GM12878 (cell line): ENCODE measurements at regions not wholly inside any gene's neighbourhood (a gene's known extent, or its start where the extent isn't known, plus 50 kb on each side); places are given as distances from the start of the nearest gene placed in this dataset.

Experiments
- ATAC-seq: fragments of 200-7000 bp; cut with Tn5 transposase; 3 replicates; pipeline ENCODE4 v1.9.1; 2020; ENCODE audit warnings: mild to moderate bottlenecking, moderate library complexity
- BruUV-seq: library from RNA; stranded (reverse); fragments of 400-500 nt; replicated peaks from 2 replicates; lab custom pipeline; 2021; lab: Mats Ljungman, UMichigan
- CTCF ChIA-PET: fragments of 300-600 bp; sonication (Branson Sonifier 250); formaldehyde crosslinking; extraction: SDS; loops from one replicate; lab custom pipeline; 2021; ENCODE audit warnings: inconsistent platforms; lab: Yijun Ruan, JAX
- POLR2A ChIA-PET: fragments of 350-600 bp; formaldehyde crosslinking; extraction: SDS; loops from one replicate; lab custom pipeline; 2021; ENCODE audit warnings: inconsistent platforms; lab: Charles Lee
- RAD21 ChIA-PET: fragments of 300-600 bp; sonication (Branson Sonifier 250); formaldehyde crosslinking; loops from one replicate; lab custom pipeline; 2023; ENCODE audit warnings: antibody characterized with exemption; ENCODE audit not compliant: unreplicated experiment; lab: Charles Lee
- SMC1A ChIA-PET: fragments of 300-600 bp; sonication (Branson Sonifier 250); formaldehyde crosslinking; loops from one replicate; lab custom pipeline; 2023; ENCODE audit not compliant: unreplicated experiment, uncharacterized antibody; lab: Charles Lee
- DNase-seq: peaks from one replicate; pipeline ENCODE4 v3.0.0-alpha.2; 2011; ENCODE audit warnings: low read depth, low spot score
- FAIRE-seq: peaks from 3 replicates; lab custom pipeline; 2011; peaks lifted over from hg19 to GRCh38; lab: Jason Lieb, UNC
- H2AFZ ChIP-seq: 2 replicates; pipeline ENCODE4 v1.6.0; 2011; ENCODE audit warnings: low read depth, low read length, control low read depth; ENCODE audit not compliant: control insufficient read depth
- H3K27ac ChIP-seq: 2 replicates; pipeline ENCODE4 v1.5.1; 2011; ENCODE audit warnings: control low read depth; ENCODE audit not compliant: control insufficient read depth, insufficient read depth
- H3K27me3 ChIP-seq, 2 experiments: replicated peaks in 1 of 2; 2 replicates each; pipeline versions ENCODE4 v1.6.0 to v1.6.1; 2011; ENCODE audit warnings: low read length in 1 of 2; ENCODE audit not compliant: control insufficient read depth in 2 of 2, insufficient read depth in 2 of 2
- H3K36me3 ChIP-seq, 2 experiments: 2 replicates each; pipeline ENCODE4 v1.5.1; 2011; ENCODE audit warnings: low read length in 1 of 2; ENCODE audit not compliant: control insufficient read depth in 2 of 2, insufficient read depth in 2 of 2
- H3K4me1 ChIP-seq: 2 replicates; pipeline ENCODE4 v1.6.1; 2011; ENCODE audit warnings: mild to moderate bottlenecking, low read length, moderate library complexity, mixed read lengths; ENCODE audit not compliant: control insufficient read depth, insufficient read depth
- H3K4me2 ChIP-seq: 2 replicates; pipeline ENCODE4 v1.6.0; 2011; ENCODE audit warnings: control low read depth; ENCODE audit not compliant: control insufficient read depth, insufficient read depth
- H3K4me3 ChIP-seq: fragments of 200-600 bp; sonication (generic); 2 replicates; pipeline ENCODE4 v1.5.1; 2016
- H3K79me2 ChIP-seq: 2 replicates; pipeline ENCODE4 v1.6.0; 2011; ENCODE audit warnings: low read length; ENCODE audit not compliant: control insufficient read depth, insufficient read depth
- H3K9ac ChIP-seq: 2 replicates; pipeline ENCODE4 v1.8.0; 2011; ENCODE audit warnings: low read length, control low read depth, mixed read lengths; ENCODE audit not compliant: control insufficient read depth, insufficient read depth
- H3K9me3 ChIP-seq: replicated peaks from 3 replicates; pipeline ENCODE4 v1.5.1; 2011; ENCODE audit warnings: mild to moderate bottlenecking, low read length; ENCODE audit not compliant: control insufficient read depth, insufficient read depth
- H4K20me1 ChIP-seq: 2 replicates; pipeline ENCODE4 v1.6.0; 2011; ENCODE audit not compliant: control insufficient read depth, insufficient read depth
- BMI1 ChIP-seq: fragments of 450-650 bp; IDR thresholded peaks from 2 replicates; pipeline ENCODE4 v1.6.1; 2016; ENCODE audit warnings: mild to moderate bottlenecking, moderate library complexity, borderline replicate concordance
- EP300 ChIP-seq, 2 experiments: fragments of 150-350 bp in 1 of 2; IDR thresholded peaks; 2 replicates each; pipeline ENCODE4 v1.6.1; 2011 to 2012; ENCODE audit warnings: low read depth in 2 of 2, low read length in 2 of 2, borderline replicate concordance in 1 of 2, improper control_type of control experiment in 1 of 2, inconsistent platforms in 1 of 2; ENCODE audit not compliant: control insufficient read depth in 1 of 2
- FOS ChIP-seq: IDR thresholded peaks from 3 replicates; pipeline ENCODE4 v1.6.1; 2011; ENCODE audit warnings: borderline replicate concordance; ENCODE audit not compliant: insufficient read length; ENCODE audit errors: extremely low read depth
- GABPA ChIP-seq: IDR thresholded peaks from 2 replicates; pipeline ENCODE4 v1.6.1; 2014; ENCODE audit warnings: antibody characterized with exemption, low read depth, mild to moderate bottlenecking, inconsistent platforms
- KLF5 ChIP-seq: fragments of 450-650 bp; IDR thresholded peaks from 2 replicates; pipeline ENCODE4 v1.6.1; 2014; ENCODE audit warnings: mild to moderate bottlenecking; ENCODE audit not compliant: partially characterized antibody
- NFIC ChIP-seq: IDR thresholded peaks from 2 replicates; pipeline ENCODE4 v1.6.1; 2012; ENCODE audit warnings: low read depth, mild to moderate bottlenecking, inconsistent platforms, low read length, moderate library complexity
- NFYB ChIP-seq: IDR thresholded peaks from 2 replicates; pipeline ENCODE4 v1.6.1; 2011; ENCODE audit warnings: low read depth, mild to moderate bottlenecking, low read length, improper control_type of control experiment, moderate library complexity; ENCODE audit not compliant: insufficient read depth
- NRF1 ChIP-seq: conservative IDR thresholded peaks from 2 replicates; pipeline ENCODE4 v1.6.1; 2011; ENCODE audit warnings: mild to moderate bottlenecking, low read depth, low read length, improper control_type of control experiment
- PAX8 ChIP-seq: fragments of 450-650 bp; IDR thresholded peaks from 2 replicates; pipeline ENCODE4 v1.6.1; 2017; ENCODE audit warnings: mild to moderate bottlenecking, moderate library complexity
- SMAD1 ChIP-seq: fragments of 450-650 bp; IDR thresholded peaks from 2 replicates; pipeline ENCODE4 v1.6.1; 2018; ENCODE audit warnings: mild to moderate bottlenecking, low read depth; ENCODE audit not compliant: partially characterized antibody
- TBL1XR1 ChIP-seq: IDR thresholded peaks from 2 replicates; pipeline ENCODE4 v1.6.1; 2012; ENCODE audit warnings: low read depth, low read length, improper control_type of control experiment
- ZBED1 ChIP-seq: IDR thresholded peaks from 2 replicates; pipeline ENCODE4 v1.6.1; 2016; ENCODE audit warnings: borderline replicate concordance
- ZSCAN29 ChIP-seq: fragments of 450-650 bp; IDR thresholded peaks from 2 replicates; pipeline ENCODE4 v1.6.1; 2017; ENCODE audit warnings: mild to moderate bottlenecking, moderate library complexity
- WGBS: methylation state at CpG from one replicate; pipeline ENCODE4 v1.1.6; 2016; ENCODE audit warnings: low lambda C conversion rate; ENCODE audit not compliant: insufficient replicate concordance, insufficient coverage; ENCODE audit errors: missing lambda C conversion rate; 5-methylcytosine and 5-hydroxymethylcytosine counted together
- in situ Hi-C: fragments of 300-500 bp; cut with MboI; formaldehyde crosslinking; loops from 9 replicates; pipeline ENCODE4 v1.14.3; 2018; ENCODE audit warnings: mixed read lengths
- intact Hi-C: fragments of 100-400 bp; cut with micrococcal nuclease; formaldehyde crosslinking; loops from one replicate; pipeline ENCODE4 v1.14.2; 2022; ENCODE audit not compliant: unreplicated experiment
- TF ChIP-seq, protein P1 (sequence below): fragments of 450-650 bp; IDR thresholded peaks from 2 replicates; pipeline ENCODE4 v1.6.1; 2017; ENCODE audit warnings: borderline replicate concordance
- TF ChIP-seq, protein P2 (sequence below): IDR thresholded peaks from 2 replicates; pipeline ENCODE4 v1.6.1; 2012; ENCODE audit warnings: improper control_type of control experiment, low read depth, low read length; ENCODE audit not compliant: insufficient replicate concordance
- TF ChIP-seq, protein P3 (sequence below): IDR thresholded peaks from 2 replicates; pipeline ENCODE4 v1.6.1; 2012; ENCODE audit warnings: mild to moderate bottlenecking, low read depth, low read length

DNA sequence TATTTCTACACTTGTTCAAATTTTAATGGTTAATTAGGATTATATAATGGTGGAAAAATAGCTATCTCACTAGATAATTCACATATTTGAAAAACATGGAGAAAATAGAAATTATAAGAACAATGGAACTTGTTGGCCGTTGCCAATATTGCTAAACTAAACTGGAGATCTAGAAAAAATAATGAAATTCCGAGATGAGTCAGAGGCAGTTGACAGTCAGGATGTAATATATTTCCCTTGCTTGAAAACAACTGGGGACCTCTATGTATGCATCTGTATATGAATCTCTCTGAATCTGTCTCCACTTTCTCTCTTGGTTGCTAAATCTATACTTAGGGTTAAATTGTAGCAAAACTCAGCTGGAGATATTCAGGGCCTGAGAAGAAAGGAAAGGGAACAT is 1108.2 kb upstream of the GJE1 start:
- no peaks in the 10 kb centered on the region for H3K4me1 ChIP-seq
- H3K9ac ChIP-seq = no peak overlapping the region
- no TSS peak for BruUV-seq
- RAD21 ChIA-PET = no interaction called here
- no peak overlapping the region for H2AFZ ChIP-seq
- SMC1A ChIA-PET = no interaction called here
- no peaks in the 10 kb centered on the region for H3K79me2 ChIP-seq
- H3K9me3 ChIP-seq = no peaks in the 10 kb centered on the region
- H3K27ac ChIP-seq = no peak overlapping the region
- CTCF ChIA-PET = no interaction called here
- intact Hi-C loops = no loop called here
- no peaks in the 10 kb centered on the region for H3K36me3 ChIP-seq
- in situ Hi-C loops = no loop called here
- no peaks in the 10 kb centered on the region for H3K27me3 ChIP-seq
- ATAC-seq (no peak), FAIRE-seq (no peak), DNase-seq (no peak)
- 0% methylated on average over 2 of the region's 2 CpGs for WGBS
- H4K20me1 ChIP-seq = no peaks in the 10 kb centered on the region
- H3K4me3 ChIP-seq = no peak overlapping the region
- H3K4me2 ChIP-seq = no peak overlapping the region
- POLR2A ChIA-PET = no interaction called here
- TF ChIP-seq, protein P1, sequence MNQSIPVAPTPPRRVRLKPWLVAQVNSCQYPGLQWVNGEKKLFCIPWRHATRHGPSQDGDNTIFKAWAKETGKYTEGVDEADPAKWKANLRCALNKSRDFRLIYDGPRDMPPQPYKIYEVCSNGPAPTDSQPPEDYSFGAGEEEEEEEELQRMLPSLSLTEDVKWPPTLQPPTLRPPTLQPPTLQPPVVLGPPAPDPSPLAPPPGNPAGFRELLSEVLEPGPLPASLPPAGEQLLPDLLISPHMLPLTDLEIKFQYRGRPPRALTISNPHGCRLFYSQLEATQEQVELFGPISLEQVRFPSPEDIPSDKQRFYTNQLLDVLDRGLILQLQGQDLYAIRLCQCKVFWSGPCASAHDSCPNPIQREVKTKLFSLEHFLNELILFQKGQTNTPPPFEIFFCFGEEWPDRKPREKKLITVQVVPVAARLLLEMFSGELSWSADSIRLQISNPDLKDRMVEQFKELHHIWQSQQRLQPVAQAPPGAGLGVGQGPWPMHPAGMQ = no peak
- TF ChIP-seq EP300 (IDR thresholded peaks at IDR 0.05; ENCODE audit: borderline replicate concordance in 1 of 2, control insufficient read depth in 1 of 2, low read depth in 2 of 2, low read length in 2 of 2) (no peak), ZSCAN29 (no peak), ZBED1 (no peak), NFYB (no peak), NRF1 (no peak), BMI1 (no peak), NFIC (no peak), GABPA (no peak), TBL1XR1 (no peak), FOS (no peak), KLF5 (no peak), SMAD1 (no peak), PAX8 (no peak)
- TF ChIP-seq, protein P2, sequence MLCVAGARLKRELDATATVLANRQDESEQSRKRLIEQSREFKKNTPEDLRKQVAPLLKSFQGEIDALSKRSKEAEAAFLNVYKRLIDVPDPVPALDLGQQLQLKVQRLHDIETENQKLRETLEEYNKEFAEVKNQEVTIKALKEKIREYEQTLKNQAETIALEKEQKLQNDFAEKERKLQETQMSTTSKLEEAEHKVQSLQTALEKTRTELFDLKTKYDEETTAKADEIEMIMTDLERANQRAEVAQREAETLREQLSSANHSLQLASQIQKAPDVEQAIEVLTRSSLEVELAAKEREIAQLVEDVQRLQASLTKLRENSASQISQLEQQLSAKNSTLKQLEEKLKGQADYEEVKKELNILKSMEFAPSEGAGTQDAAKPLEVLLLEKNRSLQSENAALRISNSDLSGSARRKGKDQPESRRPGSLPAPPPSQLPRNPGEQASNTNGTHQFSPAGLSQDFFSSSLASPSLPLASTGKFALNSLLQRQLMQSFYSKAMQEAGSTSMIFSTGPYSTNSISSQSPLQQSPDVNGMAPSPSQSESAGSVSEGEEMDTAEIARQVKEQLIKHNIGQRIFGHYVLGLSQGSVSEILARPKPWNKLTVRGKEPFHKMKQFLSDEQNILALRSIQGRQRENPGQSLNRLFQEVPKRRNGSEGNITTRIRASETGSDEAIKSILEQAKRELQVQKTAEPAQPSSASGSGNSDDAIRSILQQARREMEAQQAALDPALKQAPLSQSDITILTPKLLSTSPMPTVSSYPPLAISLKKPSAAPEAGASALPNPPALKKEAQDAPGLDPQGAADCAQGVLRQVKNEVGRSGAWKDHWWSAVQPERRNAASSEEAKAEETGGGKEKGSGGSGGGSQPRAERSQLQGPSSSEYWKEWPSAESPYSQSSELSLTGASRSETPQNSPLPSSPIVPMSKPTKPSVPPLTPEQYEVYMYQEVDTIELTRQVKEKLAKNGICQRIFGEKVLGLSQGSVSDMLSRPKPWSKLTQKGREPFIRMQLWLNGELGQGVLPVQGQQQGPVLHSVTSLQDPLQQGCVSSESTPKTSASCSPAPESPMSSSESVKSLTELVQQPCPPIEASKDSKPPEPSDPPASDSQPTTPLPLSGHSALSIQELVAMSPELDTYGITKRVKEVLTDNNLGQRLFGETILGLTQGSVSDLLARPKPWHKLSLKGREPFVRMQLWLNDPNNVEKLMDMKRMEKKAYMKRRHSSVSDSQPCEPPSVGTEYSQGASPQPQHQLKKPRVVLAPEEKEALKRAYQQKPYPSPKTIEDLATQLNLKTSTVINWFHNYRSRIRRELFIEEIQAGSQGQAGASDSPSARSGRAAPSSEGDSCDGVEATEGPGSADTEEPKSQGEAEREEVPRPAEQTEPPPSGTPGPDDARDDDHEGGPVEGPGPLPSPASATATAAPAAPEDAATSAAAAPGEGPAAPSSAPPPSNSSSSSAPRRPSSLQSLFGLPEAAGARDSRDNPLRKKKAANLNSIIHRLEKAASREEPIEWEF = no peak
- TF ChIP-seq, protein P3, sequence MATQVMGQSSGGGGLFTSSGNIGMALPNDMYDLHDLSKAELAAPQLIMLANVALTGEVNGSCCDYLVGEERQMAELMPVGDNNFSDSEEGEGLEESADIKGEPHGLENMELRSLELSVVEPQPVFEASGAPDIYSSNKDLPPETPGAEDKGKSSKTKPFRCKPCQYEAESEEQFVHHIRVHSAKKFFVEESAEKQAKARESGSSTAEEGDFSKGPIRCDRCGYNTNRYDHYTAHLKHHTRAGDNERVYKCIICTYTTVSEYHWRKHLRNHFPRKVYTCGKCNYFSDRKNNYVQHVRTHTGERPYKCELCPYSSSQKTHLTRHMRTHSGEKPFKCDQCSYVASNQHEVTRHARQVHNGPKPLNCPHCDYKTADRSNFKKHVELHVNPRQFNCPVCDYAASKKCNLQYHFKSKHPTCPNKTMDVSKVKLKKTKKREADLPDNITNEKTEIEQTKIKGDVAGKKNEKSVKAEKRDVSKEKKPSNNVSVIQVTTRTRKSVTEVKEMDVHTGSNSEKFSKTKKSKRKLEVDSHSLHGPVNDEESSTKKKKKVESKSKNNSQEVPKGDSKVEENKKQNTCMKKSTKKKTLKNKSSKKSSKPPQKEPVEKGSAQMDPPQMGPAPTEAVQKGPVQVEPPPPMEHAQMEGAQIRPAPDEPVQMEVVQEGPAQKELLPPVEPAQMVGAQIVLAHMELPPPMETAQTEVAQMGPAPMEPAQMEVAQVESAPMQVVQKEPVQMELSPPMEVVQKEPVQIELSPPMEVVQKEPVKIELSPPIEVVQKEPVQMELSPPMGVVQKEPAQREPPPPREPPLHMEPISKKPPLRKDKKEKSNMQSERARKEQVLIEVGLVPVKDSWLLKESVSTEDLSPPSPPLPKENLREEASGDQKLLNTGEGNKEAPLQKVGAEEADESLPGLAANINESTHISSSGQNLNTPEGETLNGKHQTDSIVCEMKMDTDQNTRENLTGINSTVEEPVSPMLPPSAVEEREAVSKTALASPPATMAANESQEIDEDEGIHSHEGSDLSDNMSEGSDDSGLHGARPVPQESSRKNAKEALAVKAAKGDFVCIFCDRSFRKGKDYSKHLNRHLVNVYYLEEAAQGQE = no peak
